ENCODE measurements at regions not wholly inside any gene's neighbourhood (a gene's known extent, or its start where the extent isn't known, plus 50 kb on each side); places are given as distances from the start of the nearest gene placed in this dataset.

DNA sequence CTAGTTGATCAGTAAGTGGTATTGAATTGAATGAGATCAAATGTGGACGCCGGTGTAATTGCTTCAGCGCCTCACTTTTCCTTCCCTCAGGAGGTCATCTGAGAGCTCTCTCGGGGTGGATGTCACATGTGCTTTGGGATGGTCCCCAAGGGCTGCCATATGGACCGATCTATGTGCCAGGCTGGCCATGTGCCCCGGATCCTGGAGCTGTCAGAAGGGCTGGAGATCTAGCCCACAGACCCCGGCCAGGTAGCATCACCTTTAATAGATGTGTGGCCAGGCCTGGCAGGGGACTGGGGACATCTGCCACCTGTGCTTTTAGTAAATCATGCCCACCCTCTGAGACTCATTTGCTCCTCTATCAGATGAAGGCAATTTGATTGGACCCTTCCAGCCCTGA lies 95.3 kb upstream of the CRHR1 start:
- DNase-seq, result no peak

DNA sequence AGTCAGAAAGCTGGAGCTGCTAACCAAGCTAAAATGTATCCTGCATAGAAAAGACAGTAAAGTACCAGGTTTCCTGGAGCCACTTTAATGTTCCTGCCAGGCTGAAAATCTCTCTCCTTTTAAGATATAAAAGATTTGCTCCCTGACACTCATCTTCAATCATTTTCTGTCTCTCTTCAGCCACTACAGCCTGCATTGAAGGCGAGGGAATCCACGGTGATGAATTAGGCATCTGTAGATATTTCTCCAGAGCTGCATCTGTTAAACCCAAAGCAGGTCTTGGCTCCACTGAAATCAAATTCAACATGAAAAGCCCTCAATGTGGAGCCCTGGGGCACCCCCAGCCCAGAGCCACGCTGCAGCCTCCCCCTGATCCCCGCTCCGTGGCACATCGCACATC lies 94.7 kb upstream of the CRHR1 start:
- DNase-seq, result no peak

DNA sequence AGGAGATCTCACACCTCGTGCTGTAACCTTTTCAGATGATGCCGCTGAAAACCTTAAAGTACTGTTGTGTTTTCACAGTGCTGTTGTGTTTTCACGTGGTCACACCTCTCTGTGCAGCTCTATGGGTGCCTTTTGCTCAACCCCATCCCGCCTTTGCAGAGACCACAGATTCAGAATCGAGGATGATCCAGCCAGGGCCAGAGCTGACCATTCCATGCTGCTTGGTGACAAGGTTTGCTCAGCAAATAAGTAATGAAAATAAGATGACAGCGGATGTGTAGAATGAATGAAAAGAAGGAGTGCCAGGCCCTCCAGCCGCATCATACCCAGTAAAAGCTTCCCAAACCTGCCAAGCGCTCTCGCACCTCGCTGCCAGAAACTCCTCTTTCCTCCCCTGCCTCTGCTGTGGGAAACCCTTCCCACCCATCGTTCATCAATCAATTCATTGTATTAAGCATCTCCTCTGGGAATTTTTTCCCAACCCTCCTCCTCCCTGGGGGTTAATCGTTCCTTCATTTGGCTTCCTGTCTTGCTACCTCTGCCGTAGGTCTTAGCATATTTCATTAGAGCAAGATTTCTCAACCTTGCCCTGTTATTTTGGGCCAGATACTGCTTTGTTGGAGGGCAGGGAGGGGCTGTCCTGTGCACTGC lies 93.4 kb upstream of the CRHR1 start:
- no peak for DNase-seq

DNA sequence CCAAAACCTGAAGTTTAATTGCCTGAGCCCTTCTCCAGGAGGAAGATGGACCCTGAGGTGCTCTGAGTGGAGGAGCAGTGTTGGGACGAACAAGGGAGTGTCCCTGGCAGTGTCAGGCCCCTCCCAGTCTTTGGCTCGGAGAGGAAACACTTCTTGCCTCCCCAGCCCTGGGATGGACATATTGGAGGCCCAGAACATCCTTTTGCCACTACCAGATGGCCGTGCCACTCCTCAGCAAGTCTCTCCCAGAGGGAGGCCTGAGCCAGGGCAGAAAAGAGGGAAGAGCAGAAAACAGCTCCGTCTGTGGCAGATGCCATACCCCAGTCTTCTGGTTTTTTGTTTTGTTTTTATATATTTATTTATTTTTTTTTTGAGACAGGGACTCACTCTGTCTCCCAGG lies 91.5 kb upstream of the CRHR1 start:
- no peak for DNase-seq

DNA sequence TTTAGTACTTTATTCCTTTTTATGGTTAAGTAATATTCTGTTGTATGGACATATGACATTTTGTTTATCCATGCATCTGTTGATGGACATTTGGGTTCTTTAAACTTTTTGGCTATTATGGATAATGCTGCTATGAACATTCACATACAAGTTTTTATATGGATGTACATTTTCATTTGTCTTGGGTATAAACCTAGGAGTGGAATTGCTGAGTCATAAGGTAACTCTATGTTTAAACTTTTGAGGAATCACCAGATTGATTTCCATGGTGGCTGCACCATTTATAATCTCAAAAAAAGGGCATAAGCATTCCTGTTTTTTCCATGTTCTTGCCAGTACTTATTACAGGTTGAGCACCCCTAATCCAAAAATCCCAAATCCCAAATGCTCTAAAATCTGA lies 90.3 kb upstream of the CRHR1 start:
- DNase-seq, result no peak

DNA sequence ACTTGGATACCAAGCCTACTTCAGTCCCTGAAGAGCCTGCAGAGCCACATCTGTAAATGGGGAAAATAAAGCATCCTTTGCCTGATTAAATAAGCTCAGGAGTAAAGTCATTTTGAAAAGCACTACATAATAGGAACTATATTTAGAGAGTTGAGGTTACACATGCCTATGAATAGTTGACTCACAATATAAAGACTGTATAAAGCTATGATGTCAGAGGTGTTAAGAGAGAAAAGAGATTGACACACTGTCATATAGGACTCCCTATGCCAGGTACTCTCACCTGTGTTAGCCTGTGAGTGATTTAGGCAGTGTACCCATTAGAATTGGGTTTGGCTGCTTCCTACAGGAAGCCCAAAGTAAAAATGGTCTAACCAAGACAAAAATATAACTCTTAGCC lies 87.7 kb upstream of the CRHR1 start:
- no peak for DNase-seq

DNA sequence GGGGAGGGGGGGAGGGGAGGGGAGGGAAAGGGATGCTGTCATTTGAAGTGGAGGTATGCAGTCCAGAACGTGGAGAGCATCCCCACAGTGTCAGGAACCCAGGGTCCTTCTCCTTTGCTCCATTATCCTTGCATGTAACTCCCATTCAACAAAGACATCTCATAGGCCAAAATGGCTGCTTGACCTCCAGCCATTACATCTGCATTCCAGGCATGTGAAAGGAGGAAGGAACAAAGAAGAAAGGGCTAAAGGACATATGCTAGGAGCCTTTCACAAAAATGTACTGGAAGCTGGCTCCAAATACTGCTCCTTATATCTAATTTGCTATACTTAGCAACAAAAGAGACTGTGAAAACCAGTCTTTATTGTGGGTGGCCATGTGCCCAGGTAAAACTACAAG lies 87.0 kb upstream of the CRHR1 start:
- no peak for DNase-seq

DNA sequence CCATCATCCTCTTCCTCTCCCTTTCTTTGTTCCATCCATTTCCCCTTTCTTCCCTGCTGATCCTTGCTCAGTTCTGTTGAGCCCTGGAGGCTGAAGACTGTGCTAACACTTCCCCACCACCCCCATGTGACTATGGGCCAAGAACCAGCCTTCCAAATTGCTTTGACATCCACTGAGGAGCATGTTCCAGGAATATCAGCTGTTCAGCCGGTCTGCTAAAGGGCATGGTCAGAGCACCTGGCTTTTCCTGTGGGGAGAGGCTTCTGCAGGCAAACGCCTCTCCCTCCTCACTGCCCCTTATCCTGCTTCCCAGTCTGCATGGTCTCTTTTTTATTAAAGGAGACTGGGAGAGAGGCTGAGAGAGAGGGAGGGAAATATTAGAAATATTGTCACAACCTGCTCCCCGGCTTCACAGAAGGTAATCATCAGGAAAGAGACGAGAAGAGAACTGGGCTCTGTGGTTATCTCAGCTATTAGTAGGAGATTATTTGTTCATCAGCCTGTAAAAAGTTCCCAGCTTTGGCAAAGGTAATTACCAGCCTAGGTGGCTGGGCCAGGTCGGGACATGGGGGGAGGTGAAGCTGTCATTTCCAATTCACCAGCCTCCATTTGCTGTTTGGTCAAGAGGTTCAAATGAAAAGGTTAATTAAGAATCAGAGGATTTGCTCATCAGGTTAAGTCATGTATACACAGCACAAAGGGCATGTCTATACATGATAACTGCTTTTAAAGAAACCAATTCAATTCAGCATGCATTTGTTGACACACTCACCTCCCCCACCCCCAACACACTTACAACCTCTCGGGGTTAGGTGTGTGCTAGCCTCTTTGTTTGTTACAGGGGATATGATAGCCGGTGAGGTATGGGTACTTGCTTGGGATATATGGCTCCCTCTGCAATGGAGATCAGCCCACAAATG lies 83.7 kb upstream of the CRHR1 start:
- no peak for DNase-seq

DNA sequence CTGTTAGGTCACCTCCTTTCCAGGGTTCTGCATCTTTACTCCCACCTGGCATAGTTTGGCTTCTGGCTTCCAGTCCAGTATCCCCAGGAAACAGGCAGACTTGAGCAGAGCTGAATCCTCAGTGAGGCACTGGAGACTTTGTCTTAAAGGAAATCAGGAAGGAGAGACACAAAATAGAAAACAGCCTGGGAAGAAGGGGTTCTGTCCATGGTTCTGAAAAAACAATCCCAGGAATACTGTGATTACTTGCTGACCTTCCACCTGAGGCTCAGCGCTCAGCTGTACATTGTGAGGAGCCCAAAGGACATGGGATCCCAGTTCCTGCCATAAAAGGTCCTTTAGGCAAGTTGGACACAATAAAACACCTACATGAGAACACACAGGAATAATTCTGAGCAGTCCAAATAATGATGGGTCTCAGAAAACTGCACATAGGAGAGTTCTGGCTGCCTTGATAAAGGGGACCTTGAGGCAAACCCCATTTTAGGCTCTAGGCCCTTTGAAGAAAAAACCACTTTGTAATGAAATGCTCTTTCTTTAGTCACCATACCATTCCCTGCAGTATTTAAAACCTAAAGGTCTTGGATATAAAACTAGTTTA lies 81.4 kb upstream of the CRHR1 start:
- DNase-seq, result peak; percentile 32

DNA sequence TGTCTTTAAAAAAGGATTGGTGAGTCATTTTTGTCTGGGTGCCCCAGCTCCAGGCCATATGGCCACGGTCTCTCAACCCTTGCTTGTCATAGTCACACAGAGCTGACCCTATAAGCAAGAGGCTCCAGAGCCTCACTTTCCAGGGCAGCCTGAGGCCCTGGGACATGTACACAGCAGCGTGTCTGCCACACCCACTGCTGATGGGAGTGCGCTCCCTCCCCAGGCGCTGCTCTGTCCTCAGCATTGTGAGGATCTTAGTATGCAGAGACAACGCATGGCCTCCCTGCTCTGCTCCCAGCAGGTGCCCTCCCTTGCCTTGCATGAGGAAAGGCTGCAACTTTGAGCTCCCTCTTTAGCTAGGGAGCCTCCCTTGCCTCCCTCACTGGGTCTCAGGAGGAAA lies 80.8 kb upstream of the CRHR1 start:
- DNase-seq, result no peak

DNA sequence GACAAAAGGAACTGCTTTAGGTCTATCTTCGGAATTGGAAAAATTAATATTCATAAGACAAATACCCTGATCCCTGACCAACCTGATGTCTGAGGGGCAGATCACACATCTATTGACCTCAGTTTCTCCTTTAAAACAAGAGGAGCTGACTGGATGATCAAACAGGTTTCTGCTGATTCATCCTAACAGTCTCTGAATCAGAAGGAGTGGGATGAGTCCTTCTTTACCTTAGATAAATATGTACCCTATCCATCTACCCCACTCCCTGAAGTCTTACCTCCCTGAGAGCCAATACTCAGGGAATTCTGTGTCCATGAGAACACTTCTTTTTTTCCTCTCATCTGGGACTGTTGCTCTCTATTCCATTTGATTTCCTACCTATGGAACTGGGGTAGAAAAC lies 80.3 kb upstream of the CRHR1 start:
- no peak for DNase-seq

DNA sequence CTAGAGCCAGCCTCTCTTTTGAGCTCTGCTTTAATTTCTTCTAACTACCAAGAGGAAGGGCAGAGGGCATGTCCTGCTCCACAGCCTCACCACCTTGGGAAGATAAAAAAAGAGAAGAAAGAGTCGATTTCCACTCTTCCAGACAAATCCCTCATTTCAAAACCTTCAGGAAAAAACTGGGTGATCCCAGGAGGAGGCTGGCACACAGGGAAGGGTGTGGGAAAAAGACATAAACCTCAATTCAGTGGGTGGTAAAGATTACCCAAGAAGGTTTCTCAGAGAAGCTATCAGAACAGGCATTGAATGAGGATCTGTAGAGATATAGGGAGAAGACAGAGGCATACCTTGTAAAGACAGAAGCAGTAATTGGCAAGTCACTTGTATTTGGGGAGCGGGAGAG lies 79.9 kb upstream of the CRHR1 start:
- no peak for DNase-seq

DNA sequence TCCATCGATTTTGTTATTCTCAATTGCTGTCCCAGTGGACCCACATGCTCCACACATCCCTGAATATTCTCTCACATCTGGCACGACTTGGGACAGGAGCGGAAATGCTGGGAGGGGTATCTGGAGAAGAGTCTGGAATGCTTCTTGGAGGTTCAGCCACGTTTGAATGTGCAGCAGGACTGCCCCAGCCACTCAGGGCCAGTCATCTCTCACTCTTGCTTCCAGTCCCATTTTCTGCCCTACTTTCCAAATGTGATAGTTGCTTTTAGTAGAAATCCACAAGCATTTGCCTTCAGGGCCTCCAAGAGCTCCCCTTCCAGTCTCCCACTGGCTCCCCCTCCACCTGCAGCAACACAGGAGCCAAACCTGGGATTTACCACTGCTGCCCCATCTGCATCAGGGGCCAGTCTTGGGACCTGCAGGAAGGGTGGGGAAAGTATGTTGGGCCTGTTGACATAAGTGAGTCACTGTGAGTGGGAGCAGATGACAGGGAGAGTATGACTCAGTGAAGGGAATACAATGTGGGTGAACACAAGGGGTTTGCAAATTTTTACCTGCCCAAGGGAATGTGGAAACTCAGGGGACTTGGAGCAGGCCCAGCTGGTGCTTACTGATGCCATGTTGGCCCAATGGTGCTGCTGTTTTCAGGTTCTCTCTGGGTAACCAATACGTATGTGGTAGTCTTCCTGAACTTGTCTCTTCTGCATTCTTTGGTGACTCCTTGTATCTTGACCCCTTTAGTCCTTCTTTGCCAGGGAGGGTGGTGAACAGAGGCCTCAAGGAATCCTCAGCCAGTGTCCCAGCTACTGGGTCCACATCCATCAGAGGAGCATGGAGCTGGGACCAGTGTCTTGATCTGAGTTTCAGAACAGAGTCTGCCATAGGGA lies 78.8 kb upstream of the CRHR1 start:
- DNase-seq, result peak; percentile 3

DNA sequence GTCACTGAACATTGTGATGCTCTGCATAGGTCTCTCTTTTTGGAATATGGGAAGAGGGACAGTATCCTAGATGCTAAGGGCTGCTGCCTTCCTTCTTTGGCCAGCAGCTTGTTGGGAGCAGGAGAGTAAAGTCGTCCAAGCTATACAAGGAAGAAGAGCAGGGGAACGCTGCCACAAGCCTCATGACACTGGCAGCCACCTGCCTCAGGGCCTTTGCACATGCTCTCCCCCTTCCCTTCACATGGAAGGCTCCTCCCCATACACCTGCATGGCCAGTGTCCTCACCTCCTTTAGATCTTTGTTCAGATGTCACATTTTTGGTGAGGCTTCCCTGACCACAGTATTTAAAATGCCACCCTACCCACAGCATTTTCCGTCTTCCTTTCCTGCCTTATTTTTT lies 78.1 kb upstream of the CRHR1 start:
- no peak for DNase-seq

DNA sequence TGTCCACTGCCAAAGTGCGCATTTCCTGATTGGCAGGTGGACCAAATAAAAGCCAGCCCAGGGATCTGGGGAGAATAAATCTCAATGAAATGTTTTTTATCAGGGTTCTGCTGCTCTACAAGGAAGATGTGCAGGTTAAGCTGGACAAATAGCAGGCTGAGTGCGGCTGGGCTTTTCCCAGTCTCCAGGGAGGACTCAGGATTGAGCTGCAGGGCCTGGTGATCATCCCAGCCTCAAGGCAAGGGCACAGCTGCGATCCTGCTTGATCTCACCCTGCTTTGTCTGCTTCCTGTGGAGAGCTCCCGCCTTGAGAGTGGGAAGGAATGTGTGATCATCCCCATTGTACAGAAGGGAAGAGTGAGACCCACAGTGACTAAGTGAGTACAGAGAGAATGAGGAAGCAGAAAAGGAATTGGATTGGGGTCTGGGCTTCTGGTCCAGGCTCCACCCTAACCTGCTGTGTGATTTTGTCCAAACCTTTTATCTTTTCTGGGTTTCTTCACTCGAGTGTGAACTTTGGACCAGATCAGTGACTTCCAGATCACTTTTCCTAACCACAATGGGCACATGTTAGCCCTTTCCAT lies 75.3 kb upstream of the CRHR1 start:
- no peak for DNase-seq

DNA sequence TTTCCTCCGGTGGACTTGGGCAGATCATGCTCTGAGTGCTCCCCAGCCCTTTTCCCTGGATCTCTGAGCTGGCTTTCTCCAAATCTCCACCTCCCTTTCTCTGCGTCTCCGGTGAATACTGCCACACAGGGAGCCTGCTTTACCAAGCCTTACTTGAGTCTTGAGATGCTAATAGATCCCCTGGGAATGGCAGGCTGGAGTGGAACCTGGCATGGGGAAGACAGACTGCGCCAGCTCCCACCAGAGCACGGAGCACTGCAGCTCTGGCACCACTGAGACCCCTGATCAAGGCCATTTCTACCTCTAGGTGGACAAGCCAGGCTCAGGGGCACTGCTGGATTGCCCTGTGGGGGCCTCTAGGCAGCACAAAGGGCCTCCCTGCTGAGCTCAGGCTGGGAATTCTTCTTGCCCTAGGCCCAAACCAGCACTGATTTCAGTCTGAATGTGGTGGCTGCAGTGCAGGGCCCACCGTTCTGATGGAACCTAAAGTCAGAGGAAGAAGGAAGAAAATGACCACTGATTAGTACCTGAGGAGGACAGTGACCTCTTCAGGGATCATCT lies 74.3 kb upstream of the CRHR1 start:
- no peak for DNase-seq

DNA sequence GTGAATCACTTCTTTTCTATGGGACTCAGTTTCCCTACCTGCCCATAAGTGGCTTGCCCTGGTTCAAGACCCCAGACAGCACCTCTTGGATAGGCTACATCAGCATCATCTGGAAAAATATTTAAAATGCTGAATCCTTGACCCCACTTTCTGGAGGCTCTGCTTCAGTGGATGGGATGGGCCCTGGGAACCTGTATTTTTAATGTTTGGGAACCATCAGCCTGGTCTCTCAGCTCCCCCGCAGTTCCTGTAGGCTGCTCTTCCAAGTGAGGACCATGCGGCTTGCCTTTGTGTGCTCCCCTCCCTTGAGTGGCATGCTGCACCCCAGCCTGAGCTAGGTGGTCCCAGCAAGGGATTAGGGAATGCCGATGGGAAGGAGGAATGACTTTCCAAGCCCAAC lies 68.3 kb upstream of the CRHR1 start:
- DNase-seq, result no peak

DNA sequence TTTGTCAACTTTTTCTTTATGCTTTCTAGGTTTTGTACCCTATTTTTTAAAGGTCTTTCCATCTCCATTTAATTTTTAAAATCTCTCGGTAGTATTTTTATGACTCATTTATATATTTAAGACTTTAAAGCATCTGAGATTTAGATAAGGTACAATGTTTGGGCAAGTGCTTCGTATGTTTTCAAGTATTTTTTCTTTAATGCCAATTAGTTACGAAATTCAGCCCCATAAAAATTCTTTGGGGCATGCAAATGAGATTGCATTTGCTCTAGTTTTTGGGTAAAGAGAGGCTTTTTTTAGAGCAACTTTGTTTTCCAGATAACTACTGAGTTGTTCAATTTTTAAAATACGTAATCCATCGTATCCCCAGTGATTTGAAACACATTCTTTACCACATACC lies 65.3 kb upstream of the CRHR1 start:
- DNase-seq, result no peak

DNA sequence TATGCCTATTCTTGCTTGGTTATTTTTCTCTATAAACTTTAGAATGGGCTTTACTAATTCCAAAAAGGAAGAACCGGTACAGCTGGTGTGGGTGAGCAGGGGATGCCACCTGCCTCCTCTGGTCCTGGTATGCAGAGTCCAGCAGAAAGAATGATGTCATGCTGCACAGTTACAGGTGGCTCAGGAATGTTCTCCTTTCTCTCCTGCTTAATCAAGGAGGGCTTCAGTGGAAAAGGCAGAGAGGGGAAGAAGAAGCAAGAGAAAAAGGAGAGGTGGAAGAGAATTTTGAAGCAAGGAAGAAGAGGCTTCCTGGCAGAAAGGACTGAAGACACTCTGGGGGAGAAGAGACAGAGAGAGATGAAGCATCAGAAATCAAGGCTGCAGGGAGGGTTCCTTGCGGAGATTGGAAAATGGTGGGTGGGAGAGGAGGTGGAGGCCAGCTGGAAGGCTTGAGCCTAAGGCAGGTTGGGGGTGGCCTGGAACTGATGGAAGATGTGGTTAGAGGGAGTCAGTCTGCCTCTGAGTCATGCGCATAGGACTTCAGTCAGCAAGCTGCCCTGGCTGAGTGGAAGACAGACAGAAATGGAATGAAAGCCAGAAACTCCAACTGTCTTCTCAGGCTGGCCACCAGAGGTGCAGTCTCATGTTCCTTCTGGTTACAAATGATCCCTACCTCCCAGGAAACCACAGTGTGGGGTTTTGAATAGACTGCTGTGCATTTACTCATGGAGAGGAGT lies 64.6 kb upstream of the CRHR1 start:
- DNase-seq, result peak; percentile 8

DNA sequence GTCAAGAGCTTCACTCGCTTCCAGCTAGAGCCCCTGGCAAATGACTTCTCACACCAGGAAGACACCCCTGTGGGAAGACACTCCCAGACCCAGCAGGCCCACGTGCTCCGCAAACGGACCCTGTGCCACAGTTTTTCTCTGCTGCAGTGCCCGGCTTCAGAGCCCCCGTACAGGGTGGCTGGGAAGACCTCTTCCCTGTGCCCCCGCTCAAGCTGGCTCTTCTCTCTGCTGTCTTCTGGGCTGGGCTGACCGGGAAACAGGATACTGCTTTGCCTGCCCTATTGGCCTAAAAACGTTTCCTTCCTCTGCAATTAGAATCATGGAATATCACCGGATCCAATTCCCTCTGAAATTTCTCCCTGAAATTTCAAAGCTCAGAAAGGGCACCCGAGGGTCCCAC lies 63.7 kb upstream of the CRHR1 start:
- no peak for DNase-seq

DNA sequence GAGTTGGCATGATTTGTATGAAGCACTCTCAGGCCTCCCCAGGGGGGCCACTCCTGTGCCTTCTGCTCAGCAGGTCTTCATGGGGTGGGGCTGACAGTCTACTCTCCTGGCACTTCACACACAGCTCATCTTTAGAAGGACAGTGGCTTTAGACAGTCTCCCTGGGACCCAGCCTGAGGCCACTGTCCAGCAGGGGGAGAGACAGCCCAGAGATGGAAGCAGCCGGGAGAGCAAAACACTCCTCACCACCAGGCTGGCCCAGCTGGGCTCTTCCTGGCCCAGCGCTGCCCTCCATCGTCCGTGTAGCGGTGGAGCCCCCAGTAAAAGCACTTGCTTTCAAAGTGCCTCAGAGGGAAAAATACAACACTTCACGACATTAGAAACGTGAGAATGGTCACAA lies 62.0 kb upstream of the CRHR1 start:
- peak; percentile 18 for DNase-seq
